Testis (tissue), 2 donors: ENCODE measurements at regions not wholly inside any gene's neighbourhood (a gene's known extent, or its start where the extent isn't known, plus 50 kb on each side); places are given as distances from the start of the nearest gene placed in this dataset.

Experiments used
- DNase-seq: peaks from one replicate; pipeline ENCODE4 v3.0.0-alpha.2; 2019
- H3K27ac ChIP-seq, 2 donors: fragments of 200-600 bp; sonication (generic); one replicate each; pipeline ENCODE4 v1.5.1; 2019
- H3K27me3 ChIP-seq: fragments of 200-600 bp; sonication (generic); one replicate; pipeline ENCODE4 v1.5.1; 2019
- H3K36me3 ChIP-seq: fragments of 200-600 bp; sonication (generic); one replicate; pipeline ENCODE4 v1.5.1; 2017; ENCODE audit warnings: low read depth; ENCODE audit errors: missing control alignments
- H3K4me1 ChIP-seq: fragments of 200-600 bp; sonication (generic); one replicate; pipeline ENCODE4 v1.5.1; 2019
- H3K4me3 ChIP-seq, 2 donors: fragments of 200-600 bp; sonication (generic); one replicate each; pipeline ENCODE4 v1.5.1; 2017 to 2019
- H3K9me3 ChIP-seq: fragments of 200-600 bp; sonication (generic); one replicate; pipeline ENCODE4 v1.5.1; 2017
- POLR2A ChIP-seq: fragments of 450-650 bp; IDR thresholded peaks from one replicate; pipeline ENCODE4 v1.6.1; 2017; ENCODE audit warnings: antibody characterized with exemption, mild to moderate bottlenecking, moderate library complexity
- WGBS, 2 donors: methylation state at CpG; one replicate each; pipeline ENCODE4 v1.1.5; 2018; 5-methylcytosine and 5-hydroxymethylcytosine counted together
- intact Hi-C: fragments of 100-400 bp; cut with DNase I; formaldehyde crosslinking; loops from one replicate; pipeline ENCODE4 v1.15.1; 2023; ENCODE audit warnings: low total_unique reads
- TF ChIP-seq, protein P1 (sequence below), 3 experiments: fragments of 450-650 bp in 2 of 3; fragments of 200-600 bp in 1 of 3; sonication (generic) in 1 of 3; IDR thresholded peaks; one replicate each; pipeline ENCODE4 v1.5.1; 2016 to 2019; ENCODE audit warnings: antibody characterized with exemption in 3 of 3, mild to moderate bottlenecking in 2 of 3, moderate library complexity in 1 of 3

DNA sequence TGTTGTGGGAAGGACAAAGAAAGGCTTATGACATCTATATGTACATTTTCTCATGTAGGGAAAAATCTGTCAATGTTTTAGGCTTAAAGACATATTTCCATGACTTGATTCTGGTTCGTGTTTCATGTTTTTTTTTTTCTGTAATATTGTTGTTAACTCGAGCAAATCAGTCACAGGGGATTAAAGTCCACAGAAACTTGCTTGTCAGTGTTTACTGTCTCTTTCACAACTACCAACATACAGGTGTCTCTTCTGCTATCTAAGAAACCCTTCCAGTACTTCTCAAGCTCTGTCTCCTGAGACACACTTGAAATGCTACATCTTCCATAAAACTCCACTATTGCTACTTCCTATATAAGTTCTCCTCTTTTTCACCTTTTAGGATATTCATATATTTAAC, 130.9 kb upstream of the SLITRK6 start:
- H3K9me3 ChIP-seq = no peaks in the 10 kb centered on the region
- no peaks in the 10 kb centered on the region for H3K4me1 ChIP-seq
- no peak overlapping the region for H3K27ac ChIP-seq
- H3K27me3 ChIP-seq = no peaks in the 10 kb centered on the region
- H3K36me3 ChIP-seq = no peaks in the 10 kb centered on the region
- intact Hi-C loops = no loop called here
- DNase-seq = no peak
- TF ChIP-seq, protein P1, sequence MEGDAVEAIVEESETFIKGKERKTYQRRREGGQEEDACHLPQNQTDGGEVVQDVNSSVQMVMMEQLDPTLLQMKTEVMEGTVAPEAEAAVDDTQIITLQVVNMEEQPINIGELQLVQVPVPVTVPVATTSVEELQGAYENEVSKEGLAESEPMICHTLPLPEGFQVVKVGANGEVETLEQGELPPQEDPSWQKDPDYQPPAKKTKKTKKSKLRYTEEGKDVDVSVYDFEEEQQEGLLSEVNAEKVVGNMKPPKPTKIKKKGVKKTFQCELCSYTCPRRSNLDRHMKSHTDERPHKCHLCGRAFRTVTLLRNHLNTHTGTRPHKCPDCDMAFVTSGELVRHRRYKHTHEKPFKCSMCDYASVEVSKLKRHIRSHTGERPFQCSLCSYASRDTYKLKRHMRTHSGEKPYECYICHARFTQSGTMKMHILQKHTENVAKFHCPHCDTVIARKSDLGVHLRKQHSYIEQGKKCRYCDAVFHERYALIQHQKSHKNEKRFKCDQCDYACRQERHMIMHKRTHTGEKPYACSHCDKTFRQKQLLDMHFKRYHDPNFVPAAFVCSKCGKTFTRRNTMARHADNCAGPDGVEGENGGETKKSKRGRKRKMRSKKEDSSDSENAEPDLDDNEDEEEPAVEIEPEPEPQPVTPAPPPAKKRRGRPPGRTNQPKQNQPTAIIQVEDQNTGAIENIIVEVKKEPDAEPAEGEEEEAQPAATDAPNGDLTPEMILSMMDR (IDR thresholded peaks at IDR 0.05) = no peak
- TF ChIP-seq POLR2A = no peak
- no peak overlapping the region for H3K4me3 ChIP-seq
- WGBS, 2 donors = 56% methylated on average over 2 of the region's 2 CpGs

- 81 to 83% methylated on average over 1 of the region's 1 CpG for WGBS, 2 donors
- intact Hi-C loops = no loop called here
- H3K4me1 ChIP-seq = no peaks in the 10 kb centered on the region
Measured at GRCh38 chr13:85910962-85911361, 111.7 kb upstream of the SLITRK6 start.

GRCh38 chr13:85900521-85900920, 101.3 kb upstream of the SLITRK6 start:
- Histone ChIP-seq H3K4me3 (no peak overlapping the region), H3K27ac (no peak overlapping the region), H3K9me3 (no peaks in the 10 kb centered on the region), H3K27me3 (no peaks in the 10 kb centered on the region), H3K36me3 (no peaks in the 10 kb centered on the region), H3K4me1 (no peaks in the 10 kb centered on the region)
- no peak for DNase-seq
- 42 to 48% methylated on average over 2 of the region's 2 CpGs for WGBS, 2 donors
- intact Hi-C loops = no loop called here
- no peak for TF ChIP-seq POLR2A
- TF ChIP-seq, protein P1 (IDR thresholded peaks at IDR 0.05) = no peak

More at GRCh38 chr13:85910962-85911361, 111.7 kb upstream of the SLITRK6 start:
- Histone ChIP-seq H3K4me3 (no peak overlapping the region), H3K27me3 (no peaks in the 10 kb centered on the region), H3K27ac (no peak overlapping the region), H3K9me3 (no peaks in the 10 kb centered on the region), H3K36me3 (no peaks in the 10 kb centered on the region)
- DNase-seq = no peak
- TF ChIP-seq, protein P1 (IDR thresholded peaks at IDR 0.05) = no peak
- TF ChIP-seq POLR2A = no peak

GRCh38 chr13:85896516-85897450, 97.6 kb upstream of the SLITRK6 start:
- DNase-seq = no peak
- Histone ChIP-seq H3K36me3 (no peaks in the 10 kb centered on the region), H3K9me3 (no peaks in the 10 kb centered on the region), H3K27me3 (no peaks in the 10 kb centered on the region), H3K27ac (no peak overlapping the region), H3K4me1 (no peaks in the 10 kb centered on the region), H3K4me3 (no peak overlapping the region)
- WGBS, 2 donors = 88 to 94% methylated on average over 3 of the region's 3 CpGs
- intact Hi-C loops = no loop called here
- TF ChIP-seq, protein P1 (IDR thresholded peaks at IDR 0.05) = no peak
- TF ChIP-seq POLR2A = no peak
